NCI-H460 (cell line): ENCODE measurements at regions not wholly inside any gene's neighbourhood (a gene's known extent, or its start where the extent isn't known, plus 50 kb on each side); places are given as distances from the start of the nearest gene placed in this dataset.

ENCODE experiments used
- DNase-seq: peaks from one replicate; pipeline ENCODE4 v3.0.0-alpha.2; 2016; ENCODE audit warnings: low read depth; ENCODE audit errors: extremely low read depth
- small RNA-seq, 2 experiments: library from RNA; depleted of rRNA; stranded (forward); fragments of <200 nt; gene quantifications; one replicate each; pipeline ENCODE3, GENCODE V24; 2014

DNA sequence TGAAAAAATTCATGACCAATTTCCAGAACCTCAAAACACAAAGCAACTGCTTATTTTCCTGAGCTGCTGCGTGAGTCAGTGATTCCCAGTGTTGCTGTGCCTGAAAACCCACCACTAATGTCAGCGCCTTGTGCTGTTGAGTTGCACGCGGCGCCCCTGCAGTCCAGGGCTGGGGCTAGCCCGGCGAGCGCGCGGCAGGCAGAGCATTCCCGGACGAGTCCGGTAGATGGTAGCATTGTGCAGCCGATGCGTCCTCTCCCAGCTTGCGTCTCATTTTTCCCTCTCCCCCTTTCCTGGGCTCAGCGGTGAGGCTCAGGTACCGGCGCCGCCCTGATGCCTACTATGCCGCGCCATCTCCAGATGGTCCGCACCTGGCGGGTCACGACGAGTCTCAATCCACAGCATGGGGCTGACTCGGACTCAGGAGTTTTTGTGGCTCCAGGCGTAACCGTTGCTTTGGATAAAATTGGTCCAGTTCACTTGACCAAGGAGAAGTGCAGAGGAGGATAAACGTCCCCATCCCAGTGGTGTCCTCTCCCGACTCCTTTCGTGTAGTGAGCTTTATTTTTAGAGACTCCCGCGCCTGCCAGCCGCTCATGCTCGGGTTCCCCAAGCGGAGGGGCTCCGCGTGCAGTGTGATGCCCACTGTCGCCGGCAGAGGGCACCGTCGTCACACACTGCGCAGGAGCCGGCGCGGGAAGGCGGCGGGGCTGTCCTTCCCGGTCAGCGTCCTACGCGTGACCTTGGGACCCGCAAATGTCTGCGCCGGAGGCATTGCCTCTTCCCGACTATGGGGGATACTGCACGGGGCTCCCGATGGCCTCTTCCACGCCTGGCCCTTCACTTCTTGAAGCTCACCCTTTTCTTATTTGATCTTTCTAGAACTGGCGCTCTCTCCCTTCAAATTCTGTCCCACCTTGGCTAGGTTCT is 53.6 kb upstream of the IGFBP7 start:
- DNase-seq: peak; percentile 68

DNA sequence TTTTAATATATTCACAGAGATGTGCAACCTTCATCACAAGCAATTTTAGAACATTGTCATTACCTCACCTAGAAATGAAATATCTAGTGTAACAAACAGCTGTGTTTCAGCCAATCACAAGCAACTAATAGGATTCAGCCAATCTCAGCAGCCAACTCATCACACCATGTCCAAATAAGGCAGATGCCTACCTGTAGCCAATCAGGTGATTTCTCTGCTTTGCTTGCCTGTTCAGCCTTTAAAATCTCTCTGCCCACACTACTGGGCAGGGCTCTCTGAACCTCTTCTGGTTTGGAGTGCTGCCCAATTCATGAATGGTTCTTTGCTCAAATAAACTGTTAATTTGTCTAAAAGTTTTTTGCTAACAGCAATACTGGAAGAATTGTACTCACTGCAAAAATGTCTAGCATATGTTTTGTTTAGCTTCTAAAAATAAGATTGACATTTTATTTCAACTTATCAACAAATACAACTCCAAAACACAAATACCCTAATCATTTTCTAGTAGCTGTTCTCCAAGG is 52.4 kb upstream of the IGFBP7 start:
- DNase-seq: no peak

Small RNAs in the stretch of these regions (small RNA-seq; reads per million reads assigned to genes)
- 0 to 0.06 reads per million in 2 experiments for gene SRIP1
